Coronary artery (tissue), 2 donors: ENCODE measurements at regions not wholly inside any gene's neighbourhood (a gene's known extent, or its start where the extent isn't known, plus 50 kb on each side); places are given as distances from the start of the nearest gene placed in this dataset.

ENCODE experiments used
- DNase-seq: peaks from one replicate; pipeline ENCODE4 v3.0.0-alpha.2; 2017; ENCODE audit warnings: low spot score
- H3K27ac ChIP-seq, 2 donors: fragments of 200-600 bp; sonication (generic); one replicate each; pipeline ENCODE4 v1.5.1; 2016 to 2019
- H3K4me3 ChIP-seq: fragments of 200-600 bp; sonication (generic); 2 replicates; pipeline ENCODE4 v1.5.1; 2016; ENCODE audit warnings: mild to moderate bottlenecking, moderate library complexity
- TF ChIP-seq, protein P1 (sequence below): fragments of 200-600 bp; sonication (generic); IDR thresholded peaks from one replicate; pipeline ENCODE4 v1.5.1; 2019; ENCODE audit warnings: antibody characterized with exemption

DNA sequence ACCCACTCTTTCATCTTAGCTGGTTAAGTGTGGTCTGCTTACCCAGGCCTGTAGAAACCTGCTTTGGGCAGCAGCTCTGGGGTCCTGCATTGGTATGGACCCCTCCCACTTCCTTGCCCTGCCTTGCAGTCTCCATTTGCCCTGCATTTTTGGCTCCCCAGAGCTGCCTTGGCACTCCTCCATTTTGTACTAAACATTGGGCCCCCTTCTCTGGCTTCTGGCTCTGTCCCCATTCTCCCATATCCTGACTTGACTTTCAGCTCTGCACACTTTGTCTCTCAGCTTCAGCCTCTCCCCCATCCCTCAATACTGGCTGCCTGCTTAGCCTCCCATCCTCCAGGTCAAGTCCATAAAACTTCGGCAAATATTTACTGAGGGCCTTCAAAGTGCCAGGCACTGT lies 145.5 kb upstream of the PELI1 start:
- no peak for DNase-seq
- H3K4me3 ChIP-seq, result no peak overlapping the region
- TF ChIP-seq, protein P1, sequence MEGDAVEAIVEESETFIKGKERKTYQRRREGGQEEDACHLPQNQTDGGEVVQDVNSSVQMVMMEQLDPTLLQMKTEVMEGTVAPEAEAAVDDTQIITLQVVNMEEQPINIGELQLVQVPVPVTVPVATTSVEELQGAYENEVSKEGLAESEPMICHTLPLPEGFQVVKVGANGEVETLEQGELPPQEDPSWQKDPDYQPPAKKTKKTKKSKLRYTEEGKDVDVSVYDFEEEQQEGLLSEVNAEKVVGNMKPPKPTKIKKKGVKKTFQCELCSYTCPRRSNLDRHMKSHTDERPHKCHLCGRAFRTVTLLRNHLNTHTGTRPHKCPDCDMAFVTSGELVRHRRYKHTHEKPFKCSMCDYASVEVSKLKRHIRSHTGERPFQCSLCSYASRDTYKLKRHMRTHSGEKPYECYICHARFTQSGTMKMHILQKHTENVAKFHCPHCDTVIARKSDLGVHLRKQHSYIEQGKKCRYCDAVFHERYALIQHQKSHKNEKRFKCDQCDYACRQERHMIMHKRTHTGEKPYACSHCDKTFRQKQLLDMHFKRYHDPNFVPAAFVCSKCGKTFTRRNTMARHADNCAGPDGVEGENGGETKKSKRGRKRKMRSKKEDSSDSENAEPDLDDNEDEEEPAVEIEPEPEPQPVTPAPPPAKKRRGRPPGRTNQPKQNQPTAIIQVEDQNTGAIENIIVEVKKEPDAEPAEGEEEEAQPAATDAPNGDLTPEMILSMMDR, result no peak
- H3K27ac ChIP-seq, result peak overlapping the region in 1 of 2 donors; percentile 8

DNA sequence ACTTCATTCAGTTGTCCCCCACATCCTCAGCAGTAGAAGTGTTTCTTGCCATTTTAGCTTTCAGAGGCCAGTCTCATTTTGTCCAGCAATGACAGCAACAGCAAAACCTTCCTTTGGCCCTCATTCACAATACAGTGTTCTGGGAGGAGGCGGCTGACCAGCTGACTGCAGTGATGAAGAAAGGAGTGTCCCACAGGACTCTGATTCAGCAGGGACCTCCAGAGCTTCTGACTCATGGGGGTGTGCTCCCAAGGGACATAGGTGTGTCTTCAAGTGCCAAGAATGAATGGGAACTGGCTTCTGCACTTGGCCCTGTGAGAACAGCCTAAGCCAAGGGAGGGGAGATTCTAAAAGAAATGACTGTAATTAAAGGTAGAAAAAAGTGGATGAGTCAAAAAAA lies 147.0 kb upstream of the PELI1 start:
- TF ChIP-seq, protein P1, result no peak
- DNase-seq, result peak; percentile 85
- Histone ChIP-seq H3K27ac (peak overlapping the region in 1 of 2 donors; percentile 47), H3K4me3 (peak overlapping the region; percentile 19)

DNA sequence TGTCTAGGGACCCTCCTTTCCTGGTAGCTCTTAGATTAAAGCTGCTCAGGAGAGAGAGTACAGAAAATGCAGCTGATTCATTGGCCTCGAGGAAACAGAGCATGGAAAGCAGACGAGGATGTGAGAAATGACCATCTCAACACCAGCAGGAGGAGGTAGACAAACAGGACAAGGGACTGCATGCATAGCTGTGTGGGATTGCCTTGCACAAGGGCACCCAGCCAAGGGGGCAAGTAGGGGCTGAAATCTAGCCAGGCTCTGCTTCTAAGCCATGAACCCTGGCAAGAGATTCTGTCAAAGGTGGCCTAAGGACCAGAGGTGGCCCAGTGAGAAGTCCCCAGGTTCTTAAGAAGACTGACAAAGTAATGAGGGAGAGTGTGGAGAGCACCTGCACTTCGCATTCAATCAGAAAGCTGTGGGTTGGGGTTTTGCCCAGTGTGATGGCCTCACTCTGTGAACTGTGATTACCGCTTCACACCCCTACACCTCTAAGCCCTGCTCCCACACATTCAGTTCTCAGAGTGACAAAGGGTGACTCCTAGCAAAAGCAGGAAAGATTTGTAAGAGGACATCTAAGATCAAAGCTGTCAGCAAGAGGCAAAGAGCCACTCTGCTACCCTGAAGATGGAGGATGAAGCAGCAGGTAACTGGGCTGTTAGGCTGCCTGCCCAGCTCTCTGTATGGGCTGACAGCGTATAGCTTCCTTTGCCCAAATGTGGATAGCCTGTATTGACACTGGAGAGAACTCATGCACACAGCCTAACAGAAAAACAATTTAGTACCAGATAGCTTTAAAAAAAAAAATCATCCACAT lies 151.3 kb upstream of the PELI1 start:
- no peak overlapping the region for H3K4me3 ChIP-seq
- no peak for DNase-seq
- TF ChIP-seq, protein P1, result no peak
- no peak overlapping the region for H3K27ac ChIP-seq

DNA sequence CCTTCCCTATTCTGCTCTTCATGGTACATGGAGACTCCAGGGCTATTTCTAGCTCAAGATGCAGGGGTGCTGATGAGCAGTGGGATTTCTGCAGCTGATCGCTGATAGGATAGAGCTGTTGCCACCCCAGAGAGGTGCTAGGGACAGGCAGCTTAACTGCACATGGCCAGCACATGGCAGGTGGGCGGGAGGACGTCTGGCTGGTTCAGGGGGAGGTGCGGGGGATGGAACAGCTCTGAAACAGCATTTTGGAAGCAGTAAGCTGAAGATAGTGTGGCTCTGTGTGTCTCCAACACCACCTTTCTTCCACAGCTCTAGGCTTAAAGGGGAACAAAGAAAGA lies 151.9 kb upstream of the PELI1 start:
- Histone ChIP-seq H3K27ac (no peak overlapping the region), H3K4me3 (no peak overlapping the region)
- TF ChIP-seq, protein P1, result no peak
- no peak for DNase-seq

DNA sequence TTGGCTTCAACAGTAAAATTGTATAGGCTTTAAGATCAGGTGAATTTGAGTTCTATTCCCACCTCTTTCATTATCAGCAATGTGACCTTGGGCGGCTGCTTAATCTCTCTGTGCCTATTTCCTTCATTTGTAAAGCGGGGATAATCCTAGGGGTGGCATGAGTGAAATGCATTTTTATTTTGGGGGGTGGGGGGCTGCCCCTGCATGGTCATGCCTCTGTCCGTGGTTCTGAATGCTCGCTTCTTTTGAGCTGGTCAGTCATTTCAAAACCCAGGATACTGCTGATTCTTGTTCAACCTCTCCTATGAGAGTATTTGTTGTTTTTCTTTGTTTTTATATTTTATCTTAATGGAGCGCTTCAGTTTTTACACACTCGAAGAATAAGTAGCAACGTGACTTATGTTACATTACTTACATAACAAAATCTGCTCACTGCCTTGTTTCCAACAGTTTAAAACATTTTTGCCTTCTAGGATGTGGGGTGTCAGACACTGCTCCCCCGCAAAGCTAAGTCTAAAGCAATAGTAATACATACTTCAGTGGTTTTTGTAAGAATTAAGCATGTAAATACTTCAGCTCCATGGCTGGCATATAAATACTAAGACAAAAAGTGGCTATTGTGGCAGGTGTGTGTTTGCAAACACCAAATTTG lies 152.6 kb upstream of the PELI1 start:
- no peak overlapping the region for H3K4me3 ChIP-seq
- TF ChIP-seq, protein P1, result no peak
- no peak for DNase-seq
- H3K27ac ChIP-seq, result no peak overlapping the region

DNA sequence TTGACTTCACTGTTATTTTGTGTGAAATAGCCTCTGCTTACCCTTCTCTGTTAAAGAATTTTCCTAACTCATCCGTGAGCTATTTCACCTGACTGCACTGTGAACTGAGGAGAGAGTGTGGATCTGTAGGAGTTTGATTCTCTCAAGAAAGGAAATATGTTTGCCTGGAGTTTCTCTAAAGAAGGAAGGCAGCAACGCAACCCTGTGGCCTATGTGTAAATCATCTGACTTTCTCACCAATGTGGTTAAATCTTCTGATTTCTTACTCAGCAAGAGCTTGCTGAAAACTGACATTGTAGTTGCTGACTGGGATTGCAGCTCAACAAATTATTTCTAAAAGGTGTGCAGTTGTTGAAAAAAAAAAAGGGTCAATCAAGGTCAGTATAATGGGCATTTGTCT lies 153.9 kb upstream of the PELI1 start:
- no peak for DNase-seq
- TF ChIP-seq, protein P1, result no peak
- Histone ChIP-seq H3K27ac (no peak overlapping the region), H3K4me3 (no peak overlapping the region)

DNA sequence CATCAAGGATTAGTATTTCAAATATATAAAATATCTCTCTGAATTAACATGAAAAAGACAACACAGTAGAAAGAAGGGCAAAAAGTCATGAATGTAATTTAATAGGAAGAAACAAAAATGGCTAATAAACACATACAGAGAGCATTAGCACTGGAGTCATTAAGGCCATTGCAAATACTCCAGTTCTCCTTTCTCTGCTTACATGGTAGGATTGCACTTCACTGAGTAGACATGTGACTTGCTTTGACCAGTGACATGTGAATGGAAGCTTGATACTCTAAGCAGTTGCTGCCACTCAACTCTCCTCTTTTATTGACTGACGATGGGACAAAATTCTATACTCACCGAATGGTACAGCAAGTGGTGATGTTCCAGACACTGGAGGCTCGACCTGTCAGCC lies 153.9 kb upstream of the LGALSL start:
- H3K27ac ChIP-seq, result no peak overlapping the region
- DNase-seq, result no peak
- TF ChIP-seq, protein P1, result no peak
- H3K4me3 ChIP-seq, result no peak overlapping the region
